NCI-H460 (cell line): ENCODE measurements at regions not wholly inside any gene's neighbourhood (a gene's known extent, or its start where the extent isn't known, plus 50 kb on each side); places are given as distances from the start of the nearest gene placed in this dataset.
"Not testable (repeated sequence)": the region's sequence is repeated elsewhere in the genome, so short reads cannot be mapped to it uniquely, and the experiment has no call there.

Source experiments
- DNase-seq: peaks from one replicate; pipeline ENCODE4 v3.0.0-alpha.2; 2016; ENCODE audit warnings: low read depth; ENCODE audit errors: extremely low read depth

DNA sequence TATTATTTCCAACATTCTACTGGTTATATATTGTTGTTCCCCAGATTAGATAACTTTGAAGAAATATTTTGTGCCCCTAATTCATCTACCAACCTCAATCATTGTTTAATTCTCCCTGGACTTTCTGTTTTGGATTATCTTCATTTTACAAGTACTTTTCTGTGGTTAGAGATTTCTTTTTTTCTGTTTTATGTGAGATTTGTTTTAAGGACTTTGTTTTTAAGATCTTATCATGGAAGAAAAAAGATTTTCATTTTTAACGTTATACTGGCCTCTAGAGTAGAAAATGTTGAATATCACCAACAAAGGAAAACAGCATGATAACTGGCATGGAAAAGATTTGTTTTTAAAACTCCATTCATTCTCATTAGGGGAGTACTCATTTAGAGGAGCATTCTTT lies 210.9 kb upstream of the KCNMB2 start:
- DNase-seq = peak; percentile 24

DNA sequence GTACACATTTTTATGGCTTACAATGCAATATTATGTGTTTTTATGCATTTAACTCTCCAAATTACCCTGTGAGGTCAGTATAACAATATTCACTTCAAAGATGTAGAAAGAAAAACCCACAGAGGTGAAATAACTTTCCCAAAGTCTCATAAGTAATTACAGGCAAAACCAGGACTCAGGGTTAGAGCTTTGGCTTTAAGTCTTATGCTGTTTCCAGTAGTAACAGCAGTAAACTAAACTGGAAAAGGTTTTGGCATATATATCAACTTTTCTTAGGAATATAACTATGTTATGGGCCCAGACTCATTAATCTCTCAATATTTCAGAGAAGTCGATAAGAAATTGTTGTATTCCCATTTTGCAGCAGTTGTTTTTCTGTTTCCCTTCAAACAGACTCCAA lies 206.3 kb upstream of the KCNMB2 start:
- no peak for DNase-seq

DNA sequence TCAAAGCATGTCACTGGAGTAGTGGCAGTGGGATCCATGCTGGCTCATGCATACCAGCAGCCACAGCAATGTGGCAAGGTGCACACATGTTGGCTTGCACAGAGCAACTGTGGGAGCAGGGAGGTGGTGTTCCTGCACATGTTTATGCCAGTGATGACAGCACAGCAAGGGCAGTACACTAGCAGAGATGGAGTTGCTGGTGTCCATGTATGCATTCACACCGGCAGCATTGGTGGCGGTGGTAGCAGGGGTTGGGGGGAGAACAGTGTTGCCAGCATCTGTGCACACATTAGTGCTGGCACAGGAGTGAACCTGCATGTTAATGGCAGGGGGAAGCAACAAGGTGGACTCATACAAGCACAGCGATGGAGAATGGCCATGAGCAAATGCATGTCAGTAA lies 202.0 kb upstream of the KCNMB2 start:
- DNase-seq = no peak

DNA sequence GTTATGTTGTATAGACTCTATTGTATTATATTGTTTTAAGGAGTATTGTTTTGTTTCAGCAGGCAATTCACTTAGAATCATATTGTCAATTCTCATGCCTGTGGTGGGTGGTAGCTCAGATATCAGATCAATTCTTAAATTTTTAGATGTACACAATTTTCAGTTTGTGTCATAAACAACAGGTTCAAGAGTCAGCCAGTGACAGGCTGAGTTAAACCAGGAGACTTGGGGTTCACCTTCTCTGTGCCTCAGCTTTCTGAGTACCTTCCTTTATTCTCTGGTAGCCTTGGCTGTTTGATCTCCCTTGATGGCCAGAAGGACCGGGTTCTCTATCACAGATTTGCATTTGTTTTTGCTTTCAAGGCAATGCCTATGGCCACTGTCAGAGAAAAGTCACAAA lies 199.9 kb upstream of the KCNMB2 start:
- DNase-seq = no peak

DNA sequence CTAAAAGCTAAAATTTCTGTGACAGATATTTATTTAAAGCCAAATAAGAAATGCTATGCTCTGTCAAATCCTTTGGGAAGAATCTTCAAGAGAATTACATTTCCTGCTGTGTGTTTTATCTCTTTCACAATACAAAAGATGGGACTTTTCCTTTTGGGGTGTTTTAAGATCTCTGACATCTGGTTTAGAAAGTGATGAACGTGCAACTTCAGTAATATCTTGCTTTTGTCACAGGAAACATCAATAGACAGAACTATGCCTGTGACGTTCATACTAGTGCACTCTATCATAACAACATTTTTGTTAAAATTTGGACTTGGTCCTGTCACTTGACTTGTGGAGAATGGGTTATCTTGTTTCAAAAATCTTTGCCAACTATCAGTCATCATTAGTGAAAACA lies 195.7 kb upstream of the KCNMB2 start:
- DNase-seq = no peak

DNA sequence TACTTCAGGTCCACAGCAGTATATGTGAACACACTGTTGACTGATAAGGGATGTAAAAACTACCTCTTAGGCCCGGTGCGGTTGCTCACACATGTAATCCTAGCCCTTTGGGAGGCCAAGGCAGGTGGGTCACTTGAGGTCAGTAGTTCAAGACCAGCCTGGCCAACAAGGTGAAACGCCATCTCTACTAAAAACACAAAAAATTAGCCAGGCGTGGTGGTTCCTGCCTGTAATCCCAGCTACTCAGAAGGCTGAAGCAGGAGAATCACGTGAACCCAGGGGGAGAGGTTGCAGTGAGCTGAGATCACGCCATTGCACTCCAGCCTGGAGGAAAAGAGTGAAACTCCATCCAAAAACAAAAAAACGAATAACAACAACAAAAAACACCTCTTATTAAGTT lies 194.6 kb upstream of the KCNMB2 start:
- no peak for DNase-seq

DNA sequence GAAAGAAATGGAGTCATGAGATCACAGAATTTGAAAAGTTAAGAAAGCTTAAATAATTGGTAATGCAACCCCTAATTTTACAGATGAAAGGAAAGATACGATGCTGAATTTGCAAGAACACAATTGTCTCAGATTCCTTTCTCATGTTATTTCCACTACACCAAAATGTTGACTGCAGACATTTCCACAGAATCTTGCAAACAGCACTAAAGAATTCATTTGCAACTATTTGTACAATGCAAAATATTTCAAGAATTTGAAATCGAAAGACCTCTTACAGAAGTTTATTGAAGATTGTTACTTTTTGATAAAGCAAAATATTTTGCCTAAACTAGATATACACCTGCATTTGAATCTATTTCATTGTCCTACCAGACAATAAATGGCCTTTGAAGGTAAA lies 194.1 kb upstream of the KCNMB2 start:
- no peak for DNase-seq

DNA sequence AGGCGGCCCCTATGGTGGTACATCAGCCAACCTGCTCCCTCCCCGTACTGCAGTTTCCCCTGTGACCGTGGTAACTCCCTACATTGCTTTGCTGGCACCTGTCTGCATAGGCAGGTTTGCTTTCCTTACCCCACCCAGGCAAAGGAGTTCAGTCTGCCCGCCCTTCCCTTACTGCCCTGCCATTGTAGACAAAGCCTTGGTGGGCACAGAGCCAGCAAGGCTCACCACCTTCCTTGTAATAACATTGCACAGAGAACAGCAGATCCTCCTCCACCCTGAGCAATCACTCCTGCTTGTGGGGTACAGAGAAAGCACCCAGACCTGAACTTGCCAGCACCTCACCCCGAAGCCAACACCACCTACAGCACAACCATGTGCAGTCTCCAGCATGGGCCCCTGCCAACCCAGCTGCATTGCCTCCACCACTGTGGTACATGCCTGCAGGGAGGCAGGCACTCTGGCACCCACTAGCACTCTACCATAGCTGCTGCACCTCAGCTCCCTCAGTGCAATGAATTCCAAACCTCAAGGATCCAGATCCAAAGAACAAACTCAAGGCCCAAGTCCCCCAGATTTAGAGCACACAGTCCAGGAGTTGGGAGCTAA lies 192.7 kb upstream of the KCNMB2 start:
- DNase-seq = no peak

DNA sequence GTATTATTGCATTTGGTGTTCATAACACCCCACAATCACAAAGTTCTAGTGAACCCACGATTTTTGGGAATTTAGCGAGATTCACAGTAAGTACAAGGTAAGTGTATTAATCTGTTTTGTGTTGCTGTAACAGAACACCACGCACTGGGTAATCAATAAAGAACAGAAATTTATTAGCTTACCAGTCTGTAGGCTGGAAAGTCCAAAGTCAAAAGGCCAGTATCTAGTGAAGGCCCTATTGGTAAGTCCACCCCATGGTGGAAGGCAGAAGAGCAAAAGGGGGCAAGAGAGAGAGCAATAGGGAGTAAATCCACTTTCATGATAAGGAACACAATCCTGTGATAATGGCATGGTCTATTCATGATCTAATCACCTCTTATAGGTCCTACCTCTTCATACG lies 190.3 kb upstream of the KCNMB2 start:
- DNase-seq = no peak

DNA sequence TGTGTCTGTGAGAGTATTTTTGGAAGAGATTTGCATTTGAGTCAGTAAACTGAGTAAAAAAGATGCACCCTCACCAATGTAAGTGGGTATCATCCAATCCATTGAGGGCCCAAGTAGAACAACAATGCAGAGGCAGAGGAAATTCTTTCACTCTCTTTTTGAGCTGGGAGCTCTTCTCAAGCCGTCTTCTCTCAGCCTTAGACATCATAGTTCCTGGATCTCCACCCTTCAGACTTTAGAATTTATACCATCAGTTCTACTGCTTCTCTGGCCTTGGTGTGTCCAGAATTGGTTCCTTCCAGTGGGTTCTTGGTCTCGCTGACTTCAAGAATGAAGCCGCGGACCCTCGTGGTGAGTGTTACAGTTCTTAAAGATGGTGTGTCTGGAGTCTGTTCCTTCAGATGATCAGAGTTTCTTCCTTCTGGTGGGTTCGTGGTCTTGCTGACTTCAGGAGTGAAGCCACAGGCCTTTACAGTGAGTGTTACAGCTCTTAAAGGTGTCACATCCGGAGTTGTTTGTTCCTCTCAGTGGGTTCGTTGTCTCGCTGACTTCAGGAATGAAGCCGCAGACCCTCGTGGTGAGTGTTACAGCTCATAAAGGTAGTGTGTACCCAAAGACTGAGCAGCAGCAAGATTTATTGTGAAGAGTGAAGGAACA lies 187.5 kb upstream of the KCNMB2 start:
- not testable (repeated sequence) for DNase-seq

DNA sequence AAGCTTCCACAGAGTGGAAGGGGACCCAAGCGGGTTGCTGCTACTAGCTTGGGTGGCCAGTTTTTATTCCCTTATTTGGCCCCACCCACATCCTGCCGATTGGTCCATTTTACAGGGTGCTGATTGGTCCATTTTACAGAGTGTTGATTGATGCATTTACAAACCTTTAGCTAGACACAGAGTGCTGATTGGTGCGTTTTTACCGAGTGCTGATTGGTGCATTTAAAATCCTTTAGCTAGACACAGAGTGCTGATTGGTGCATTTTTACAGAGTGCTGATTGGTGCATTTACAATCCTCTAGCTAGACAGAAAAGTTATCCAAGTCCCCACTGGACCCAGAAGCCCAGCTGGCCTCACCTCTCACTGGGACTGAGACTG lies 187.0 kb upstream of the KCNMB2 start:
- not testable (repeated sequence) for DNase-seq

DNA sequence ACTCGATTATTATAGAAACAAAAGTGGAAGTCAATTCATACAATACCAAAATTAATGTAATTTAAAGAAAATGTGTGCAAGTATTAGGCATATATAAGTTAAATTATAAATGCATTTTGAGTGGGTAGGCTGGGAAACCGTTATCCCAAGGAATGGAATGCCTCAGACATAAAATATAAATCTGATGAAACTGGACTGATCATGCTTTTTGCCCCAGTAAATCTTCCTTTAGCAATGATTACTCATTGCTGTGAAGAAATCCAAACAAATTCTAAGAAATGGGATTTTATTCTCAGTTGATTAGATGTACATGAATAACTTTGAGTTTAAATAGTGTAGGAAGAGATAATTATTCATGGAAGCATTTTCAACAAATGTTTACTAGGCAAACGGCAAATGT lies 185.5 kb upstream of the KCNMB2 start:
- no peak for DNase-seq

DNA sequence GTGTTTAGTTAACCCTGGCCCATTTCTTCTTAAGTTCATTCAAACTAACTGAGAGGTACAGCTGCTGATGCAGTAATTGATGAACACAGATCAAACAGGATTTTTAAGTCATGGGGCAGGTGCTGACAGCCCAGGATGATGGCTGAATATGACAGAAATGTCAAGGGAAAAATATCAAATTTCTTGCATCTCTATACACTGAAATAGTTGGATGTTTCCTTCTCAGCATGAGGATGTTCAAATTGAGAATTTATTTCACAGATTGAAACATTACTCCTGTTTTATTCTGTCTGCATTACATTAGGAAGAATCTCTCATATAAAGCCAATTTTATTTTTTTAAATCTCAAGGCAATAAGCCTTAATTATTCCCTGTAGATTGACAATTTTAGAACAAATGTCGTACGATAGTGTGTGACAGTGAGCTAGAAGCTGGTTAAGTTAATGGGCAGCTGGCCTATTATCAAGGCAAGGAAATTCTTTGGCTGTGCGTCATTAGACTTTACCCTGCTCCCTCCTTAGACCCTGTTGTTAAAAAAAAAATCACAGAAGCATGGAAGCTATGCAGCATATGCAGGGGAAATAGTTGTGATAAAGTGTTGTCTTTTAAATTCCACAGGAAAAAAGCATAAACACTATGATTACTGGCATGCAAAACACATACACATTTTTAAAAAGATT lies 183.8 kb upstream of the KCNMB2 start:
- DNase-seq = peak; percentile 1

DNA sequence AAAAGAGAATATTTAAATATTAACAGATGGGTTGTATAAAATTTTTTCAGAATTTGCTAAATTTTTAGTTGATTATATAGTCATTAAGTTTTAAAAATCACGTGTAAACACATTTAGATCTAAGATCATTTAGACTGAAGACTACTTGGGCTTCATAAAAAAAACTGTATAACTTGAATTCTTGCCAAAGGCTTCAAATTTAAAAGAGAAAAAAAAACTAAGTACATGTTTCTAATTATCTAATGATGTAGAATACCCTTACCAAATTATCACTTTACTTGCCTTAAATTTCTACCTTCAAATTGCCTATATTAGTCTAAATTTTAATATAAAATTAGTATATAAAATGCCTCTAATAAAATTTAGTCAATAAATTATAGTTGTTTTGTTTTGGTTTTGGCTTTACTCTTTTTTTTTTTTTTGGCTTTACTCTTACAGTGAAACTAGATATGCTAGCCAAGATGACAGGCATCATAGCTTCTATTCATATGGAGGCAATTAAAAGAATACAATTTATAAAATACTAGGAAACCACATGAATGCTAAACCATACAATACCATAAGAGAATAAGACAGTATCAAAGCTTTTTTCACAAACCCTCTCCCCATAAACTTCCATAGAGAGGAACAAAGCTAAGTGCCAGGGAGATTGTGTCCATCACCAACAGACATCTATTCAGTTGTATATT lies 183.1 kb upstream of the KCNMB2 start:
- DNase-seq = no peak

DNA sequence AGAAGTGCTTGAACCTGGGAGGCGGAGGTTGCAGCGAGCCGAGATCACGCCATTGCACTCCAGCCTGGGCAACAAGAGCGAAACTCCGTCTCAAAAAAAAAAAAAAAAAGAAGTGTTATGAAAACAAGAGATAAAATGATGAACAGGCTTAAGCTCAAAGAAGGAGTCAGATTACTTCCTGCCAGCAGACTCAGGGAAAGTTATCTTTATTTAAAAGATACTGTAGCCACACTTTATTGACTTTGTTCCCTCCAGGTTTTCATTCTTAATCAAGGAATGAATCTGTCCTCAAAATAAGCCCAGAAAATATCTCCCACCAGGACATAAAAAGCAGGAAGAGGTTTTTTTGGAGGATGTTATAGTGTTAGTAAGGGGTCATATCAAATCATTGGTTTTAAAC lies 176.5 kb upstream of the KCNMB2 start:
- no peak for DNase-seq

DNA sequence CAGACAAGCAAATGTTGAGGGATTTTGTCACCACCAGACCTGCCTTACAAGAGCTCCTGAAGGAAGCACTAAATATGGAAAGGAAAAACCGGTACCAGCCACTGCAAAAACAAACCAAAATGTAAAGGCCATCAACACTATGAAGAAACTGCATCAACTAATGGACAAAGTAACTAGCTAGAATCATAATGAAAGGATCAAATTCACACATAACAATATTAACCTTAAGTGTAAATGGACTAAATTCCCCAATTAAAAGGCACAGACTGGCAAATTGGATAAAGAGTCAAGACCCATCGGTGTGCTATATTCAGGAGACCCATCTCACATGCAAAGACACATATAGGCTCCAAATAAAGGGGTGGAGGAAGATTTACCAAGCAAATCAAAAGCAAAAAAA lies 173.2 kb upstream of the KCNMB2 start:
- DNase-seq = not testable (repeated sequence)

DNA sequence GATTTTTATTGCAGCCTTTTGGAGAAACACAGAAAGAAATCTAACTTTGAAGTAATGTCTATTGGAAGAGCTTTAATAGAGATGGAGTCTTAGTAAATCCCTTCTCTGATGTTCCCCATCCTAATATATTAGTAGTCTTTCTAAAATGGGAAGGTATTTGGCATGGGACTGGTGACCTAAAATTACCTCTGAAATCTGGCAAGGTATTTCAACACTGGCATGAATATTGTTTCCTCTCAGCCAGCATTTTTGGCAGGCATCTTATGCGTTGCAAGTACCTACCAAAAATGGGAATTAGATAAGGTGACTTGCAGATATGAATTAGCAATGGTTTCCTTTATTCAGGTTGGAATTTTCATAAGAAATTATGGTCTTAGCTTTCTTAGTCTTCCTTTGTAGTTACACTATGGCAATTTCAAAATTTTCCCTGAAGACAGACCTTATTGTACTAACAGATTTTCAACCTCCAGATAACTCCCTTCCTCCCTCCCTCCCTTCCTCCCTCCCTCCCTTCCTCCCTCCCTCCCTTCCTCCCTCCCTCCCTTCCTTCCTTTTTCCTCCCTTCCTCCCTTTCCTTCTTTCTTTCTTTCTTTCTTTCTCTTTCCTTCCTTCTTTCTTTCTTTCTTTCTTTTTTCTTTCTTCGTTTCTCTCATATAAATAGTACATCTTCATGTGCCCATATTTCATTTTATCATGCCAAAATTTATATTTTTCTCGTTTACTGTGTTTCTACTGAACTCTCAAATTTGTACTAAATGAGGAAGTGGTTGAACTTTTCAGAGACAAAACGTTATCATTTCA lies 168.2 kb upstream of the KCNMB2 start:
- no peak for DNase-seq

DNA sequence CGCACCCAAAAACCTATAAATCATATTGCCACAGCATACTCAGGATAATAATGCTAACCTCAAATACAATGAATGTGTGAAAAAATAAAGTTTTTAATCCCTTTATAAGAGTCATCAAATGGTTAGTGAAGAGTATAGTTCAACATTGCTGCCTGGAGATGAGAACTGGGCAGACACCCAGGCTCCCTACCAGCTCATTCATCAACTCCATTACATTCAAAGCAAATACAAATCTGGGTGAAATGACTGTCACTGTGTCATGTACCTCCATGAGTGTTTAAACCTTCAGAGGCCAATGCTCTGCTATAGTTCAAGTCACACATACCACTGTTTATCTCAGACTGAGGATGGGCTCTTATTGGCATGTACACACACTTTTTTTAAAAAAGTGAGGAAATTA lies 167.2 kb upstream of the KCNMB2 start:
- DNase-seq = no peak

DNA sequence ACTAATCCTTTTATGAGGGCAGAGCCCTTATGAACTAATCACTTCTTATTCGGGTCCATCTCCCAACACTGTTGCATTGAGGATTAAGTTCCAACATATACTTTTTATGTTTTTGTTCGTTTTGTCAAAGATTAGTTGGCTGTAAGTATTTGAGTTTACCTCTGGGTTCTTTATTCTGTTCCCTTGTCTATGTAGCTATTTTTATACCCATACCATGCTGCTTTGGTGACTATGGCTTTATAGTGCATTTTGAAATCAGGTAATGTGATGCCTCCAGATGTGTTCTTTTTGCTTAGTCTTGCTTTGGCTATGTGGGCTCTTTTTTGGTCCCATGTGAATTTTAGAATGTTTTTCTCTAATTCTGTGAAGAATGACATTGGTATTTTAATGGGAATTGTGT lies 166.4 kb upstream of the KCNMB2 start:
- DNase-seq = no peak

DNA sequence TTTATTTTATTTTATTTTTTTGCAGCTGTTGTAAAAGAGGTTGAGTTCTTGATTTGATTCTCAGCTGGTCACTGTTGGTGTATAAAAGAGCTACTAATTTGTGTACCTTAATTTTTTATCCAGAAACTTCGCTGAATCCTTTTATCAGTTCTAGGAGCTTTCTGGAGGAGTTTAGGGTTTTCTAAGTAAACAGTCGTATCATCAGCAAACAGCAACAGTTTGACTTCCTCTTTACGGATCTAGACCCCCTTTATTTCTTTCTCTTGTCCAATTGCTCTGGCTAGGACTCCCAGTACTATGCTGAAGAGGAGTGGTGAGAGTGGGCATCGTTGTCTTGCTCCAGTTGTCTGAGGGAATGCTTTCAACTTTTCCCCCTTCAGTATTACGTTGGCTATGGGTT lies 165.8 kb upstream of the KCNMB2 start:
- DNase-seq = no peak

DNA sequence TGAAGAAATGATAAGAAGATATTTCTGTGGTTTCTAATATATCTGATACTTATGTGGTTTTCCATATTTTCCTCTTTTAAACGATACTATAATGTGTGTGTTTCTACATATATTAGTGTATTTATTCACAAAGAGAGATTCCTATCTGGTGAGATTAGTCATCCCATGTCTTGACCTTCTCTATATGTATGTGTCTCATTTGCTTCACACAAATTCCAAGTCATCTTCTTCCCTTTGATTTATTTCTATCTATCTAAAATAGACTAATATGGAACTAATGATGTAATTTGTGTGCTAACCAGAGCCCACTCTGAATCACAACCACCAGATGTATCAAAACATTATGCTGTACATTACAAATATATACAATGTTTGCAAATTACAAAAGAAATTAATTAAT lies 154.7 kb upstream of the KCNMB2 start:
- DNase-seq = no peak
